Panc1 (cell line): ENCODE measurements at regions not wholly inside any gene's neighbourhood (a gene's known extent, or its start where the extent isn't known, plus 50 kb on each side); places are given as distances from the start of the nearest gene placed in this dataset.
A peak's percentile ranks its signal among the peaks of the same experiment; 100 is the strongest.
"Not testable (repeated sequence)": the region's sequence is repeated elsewhere in the genome, so short reads cannot be mapped to it uniquely, and the experiment has no call there.

Experiments
- ATAC-seq: fragments of 200-7000 bp; cut with Tn5 transposase; 2 replicates; pipeline ENCODE4 v1.9.1; 2020; ENCODE audit warnings: mild to moderate bottlenecking, moderate library complexity
- BruUV-seq: library from RNA; stranded (reverse); fragments of 400-500 nt; replicated peaks from 2 replicates; lab custom pipeline; 2021; lab: Mats Ljungman, UMichigan
- CTCF ChIA-PET: fragments of 300-600 bp; sonication (Branson Sonifier 250); formaldehyde crosslinking; loops from one replicate; lab custom pipeline; 2022; ENCODE audit warnings: antibody characterized with exemption; lab: Charles Lee
- POLR2A ChIA-PET: fragments of 300-600 bp; sonication (Branson Sonifier 250); formaldehyde crosslinking; loops from one replicate; lab custom pipeline; 2022; ENCODE audit warnings: antibody characterized with exemption; lab: Charles Lee
- DNase-seq: peaks from one replicate; pipeline ENCODE4 v3.0.0-alpha.2; 2010; ENCODE audit warnings: low read depth, low spot score
- H3K27ac ChIP-seq: 2 replicates; pipeline ENCODE4 v1.5.1; 2011; ENCODE audit warnings: mild to moderate bottlenecking, low read length, inconsistent platforms
- H3K27me3 ChIP-seq: fragments of 200-500 bp; sonication (Bioruptor generic); 2 replicates; pipeline ENCODE4 v1.6.0; 2014; ENCODE audit warnings: low read length, inconsistent platforms; ENCODE audit not compliant: control insufficient read depth, insufficient read depth
- H3K36me3 ChIP-seq: fragments of 200-500 bp; sonication (Bioruptor generic); 2 replicates; pipeline ENCODE4 v1.5.1; 2014; ENCODE audit warnings: inconsistent platforms, mild to moderate bottlenecking, low read length, moderate library complexity; ENCODE audit not compliant: control insufficient read depth, insufficient read depth
- H3K4me1 ChIP-seq: 2 replicates; pipeline ENCODE4 v1.5.1; 2011; ENCODE audit warnings: inconsistent platforms, mild to moderate bottlenecking, low read length, moderate library complexity; ENCODE audit not compliant: control insufficient read depth, insufficient read depth
- H3K4me3 ChIP-seq, 2 experiments: 2 replicates each; pipeline ENCODE4 v1.5.1; 2011 to 2012; ENCODE audit warnings: low read depth in 2 of 2, low read length in 2 of 2, mild to moderate bottlenecking in 2 of 2, inconsistent platforms in 1 of 2, moderate library complexity in 1 of 2
- H3K9me3 ChIP-seq: fragments of 200-500 bp; sonication (Bioruptor generic); 2 replicates; pipeline ENCODE4 v1.5.1; 2014; ENCODE audit warnings: low read depth, mild to moderate bottlenecking, inconsistent platforms, low read length, moderate library complexity; ENCODE audit not compliant: control insufficient read depth, insufficient read depth
- CTCF ChIP-seq: fragments of 450-650 bp; IDR thresholded peaks from 2 replicates; pipeline ENCODE4 v1.5.1; 2017; ENCODE audit warnings: mild to moderate bottlenecking
- POLR2AphosphoS5 ChIP-seq: IDR thresholded peaks from 2 replicates; pipeline ENCODE4 v1.6.1; 2012; ENCODE audit warnings: mild to moderate bottlenecking, low read depth, low read length, moderate library complexity
- REST ChIP-seq, 2 experiments: IDR thresholded peaks; 2 replicates each; pipeline ENCODE4 v1.6.1; 2011 to 2012; ENCODE audit warnings: low read depth in 2 of 2, control low read depth in 1 of 2, low read length in 1 of 2, mild to moderate bottlenecking in 1 of 2, moderate library complexity in 1 of 2; ENCODE audit not compliant: insufficient read depth in 1 of 2
- SIN3A ChIP-seq: IDR thresholded peaks from 2 replicates; pipeline ENCODE4 v1.6.1; 2012; ENCODE audit warnings: low read depth, mild to moderate bottlenecking, low read length, moderate library complexity, borderline replicate concordance; ENCODE audit not compliant: insufficient read depth
- TCF7L2 ChIP-seq: IDR thresholded peaks from 2 replicates; pipeline ENCODE4 v1.6.1; 2011; ENCODE audit warnings: mild to moderate bottlenecking, low read depth, low read length, inconsistent platforms
- in situ Hi-C: cut with HindIII; loops from 2 replicates; pipeline ENCODE4 v1.10.0; 2016; ENCODE audit warnings: low sequenced_read_pairs, low pct_unique_long_range_greater_than_20kb
- intact Hi-C: fragments of 100-400 bp; cut with micrococcal nuclease; formaldehyde crosslinking; loops from one replicate; pipeline ENCODE4 v1.10.0; 2022; ENCODE audit not compliant: unreplicated experiment

GRCh38 chr3:145911016-145911415 lies 250.0 kb downstream of the PLOD2 start:
- Histone ChIP-seq H3K4me1 (no peaks in the 10 kb centered on the region), H3K27me3 (no peaks in the 10 kb centered on the region), H3K9me3 (no peaks in the 10 kb centered on the region; the same call in 1 of the 2 replicates), H3K4me3 (no peak overlapping the region), H3K27ac (no peak overlapping the region), H3K36me3 (no peaks in the 10 kb centered on the region)
- POLR2A ChIA-PET, result no interaction called here
- no peak for ATAC-seq
- in situ Hi-C loops, result no loop called here
- intact Hi-C loops, result no loop called here
- BruUV-seq, result no TSS peak
- DNase-seq, result no peak
- TF ChIP-seq SIN3A (no peak), REST (IDR thresholded peaks at IDR 0.05; ENCODE audit: insufficient read depth in 1 of 2, low read depth in 2 of 2, low read length in 1 of 2) (no peak), CTCF (no peak), POLR2AphosphoS5 (no peak), TCF7L2 (no peak)
- CTCF ChIA-PET, result no interaction called here

GRCh38 chr3:145915787-145916186 lies 245.2 kb downstream of the PLOD2 start:
- intact Hi-C loops, result no loop called here
- H3K4me3 ChIP-seq, result no peak overlapping the region
- ChIA-PET CTCF (no interaction called here), POLR2A (no interaction called here)
- no peaks in the 10 kb centered on the region for H3K4me1 ChIP-seq
- no TSS peak for BruUV-seq
- H3K36me3 ChIP-seq, result no peaks in the 10 kb centered on the region
- TF ChIP-seq REST (IDR thresholded peaks at IDR 0.05; ENCODE audit: insufficient read depth in 1 of 2, low read depth in 2 of 2, low read length in 1 of 2), result no peak
- TF ChIP-seq TCF7L2, result no peak
- TF ChIP-seq POLR2AphosphoS5, result no peak
- TF ChIP-seq CTCF, result peak; percentile 13; the same call in 1 of the 2 replicates
- TF ChIP-seq SIN3A, result no peak
- H3K9me3 ChIP-seq, result no peaks in the 10 kb centered on the region
- in situ Hi-C loops, result no loop called here
- ATAC-seq, result no peak
- no peaks in the 10 kb centered on the region for H3K27me3 ChIP-seq
- DNase-seq, result no peak
- H3K27ac ChIP-seq, result no peak overlapping the region

GRCh38 chr3:145927736-145928135 lies 233.2 kb downstream of the PLOD2 start:
- H3K9me3 ChIP-seq, intact Hi-C loops, in situ Hi-C loops, H3K27me3 ChIP-seq, ATAC-seq, BruUV-seq, H3K36me3 ChIP-seq, DNase-seq, H3K4me1 ChIP-seq, H3K4me3 ChIP-seq, H3K27ac ChIP-seq, POLR2A ChIA-PET: not testable (repeated sequence)
- CTCF ChIA-PET, result interaction anchor here (0.6 kb wide), 1 partner anchor 1774 kb away, joined by 3 read pairs; no protein-coding TSS in a partner anchor
